Endothelial cell of umbilical vein (primary cell): ENCODE measurements at regions not wholly inside any gene's neighbourhood (a gene's known extent, or its start where the extent isn't known, plus 50 kb on each side); places are given as distances from the start of the nearest gene placed in this dataset.

ENCODE experiments used
- BruUV-seq: library from RNA; stranded (reverse); fragments of 400-500 nt; replicated peaks from 2 replicates; lab custom pipeline; 2021; lab: Mats Ljungman, UMichigan
- CTCF ChIA-PET: fragments of 300-600, 350-600 bp; sonication (Branson Sonifier 250); formaldehyde crosslinking; loops from one replicate; lab custom pipeline; 2021; ENCODE audit warnings: antibody characterized with exemption, inconsistent platforms; lab: Charles Lee
- POLR2A ChIA-PET: fragments of 300-600, 350-600 bp; sonication (Branson Sonifier 250); formaldehyde crosslinking; loops from one replicate; lab custom pipeline; 2021; ENCODE audit warnings: antibody characterized with exemption, inconsistent platforms; lab: Charles Lee
- DNase-seq: peaks from one replicate; pipeline ENCODE4 v3.0.0-alpha.2; 2011; ENCODE audit warnings: low read depth, low spot score
- FAIRE-seq: peaks from 2 replicates; lab custom pipeline; 2011; peaks lifted over from hg19 to GRCh38; lab: Jason Lieb, UNC
- H2AFZ ChIP-seq: 2 replicates; pipeline ENCODE4 v1.6.0; 2012; ENCODE audit warnings: low read depth, low read length, control low read depth, inconsistent platforms
- H3K27ac ChIP-seq: 2 replicates; pipeline ENCODE4 v1.5.1; 2011; ENCODE audit warnings: low read depth, mild to moderate bottlenecking, control low read depth, low read length, moderate library complexity; ENCODE audit not compliant: insufficient read depth
- H3K27me3 ChIP-seq, 2 experiments: 2 replicates each; pipeline versions ENCODE4 v1.6.0 to v1.6.1; 2011; ENCODE audit warnings: low read length in 2 of 2, mixed read lengths in 1 of 2; ENCODE audit not compliant: control insufficient read depth in 2 of 2, insufficient read depth in 2 of 2
- H3K36me3 ChIP-seq, 2 experiments: 2 replicates in 1 of 2; 3 replicates in 1 of 2; pipeline ENCODE4 v1.5.1; 2011; ENCODE audit warnings: low read length in 2 of 2, mild to moderate bottlenecking in 1 of 2, moderate library complexity in 1 of 2; ENCODE audit not compliant: control insufficient read depth in 2 of 2, insufficient read depth in 2 of 2; ENCODE audit errors: extremely low read depth in 1 of 2
- H3K4me1 ChIP-seq: 3 replicates; pipeline ENCODE4 v1.5.1; 2011; ENCODE audit warnings: mild to moderate bottlenecking, low read length; ENCODE audit not compliant: control insufficient read depth, insufficient read depth; ENCODE audit errors: extremely low read depth
- H3K4me2 ChIP-seq: 2 replicates; pipeline ENCODE4 v1.6.1; 2011; ENCODE audit warnings: low read length, control low read depth, mixed read lengths; ENCODE audit not compliant: insufficient read depth
- H3K4me3 ChIP-seq, 3 experiments: fragments of 200-600 bp in 1 of 3; sonication (generic), shearing (Covaris generic) in 1 of 3; replicated peaks in 1 of 3; 2 replicates each; pipeline ENCODE4 v1.5.1; 2011 to 2016; ENCODE audit warnings: control low read depth in 3 of 3, low read length in 3 of 3, mild to moderate bottlenecking in 2 of 3, inconsistent platforms in 1 of 3, low read depth in 1 of 3, moderate library complexity in 1 of 3; ENCODE audit not compliant: insufficient read depth in 1 of 3
- H3K79me2 ChIP-seq: 2 replicates; pipeline ENCODE4 v1.6.0; 2012; ENCODE audit warnings: low read length, inconsistent platforms; ENCODE audit not compliant: control insufficient read depth, insufficient read depth
- H3K9ac ChIP-seq: replicated peaks from 2 replicates; pipeline ENCODE3; 2011; ENCODE audit warnings: low read length, control low read depth; ENCODE audit not compliant: insufficient read depth; ENCODE audit errors: extremely low read depth
- H3K9me1 ChIP-seq: replicated peaks from 3 replicates; pipeline ENCODE4 v1.6.0; 2011; ENCODE audit warnings: mild to moderate bottlenecking, low read length; ENCODE audit not compliant: control insufficient read depth, insufficient read depth; ENCODE audit errors: extremely low read depth
- H3K9me3 ChIP-seq: replicated peaks from 2 replicates; pipeline ENCODE4 v1.5.1; 2012; ENCODE audit warnings: low read length, inconsistent platforms; ENCODE audit not compliant: control insufficient read depth, insufficient read depth
- H4K20me1 ChIP-seq: replicated peaks from 2 replicates; pipeline ENCODE3; 2011; ENCODE audit warnings: mild to moderate bottlenecking, low read length; ENCODE audit not compliant: control insufficient read depth, insufficient read depth; ENCODE audit errors: extremely low read depth
- CTCF ChIP-seq, 2 donors: IDR thresholded peaks; 1 replicate in 1 of 2; 2 replicates in 1 of 2; pipeline ENCODE4 v1.5.1; 2011; ENCODE audit warnings: low read length in 2 of 2, mild to moderate bottlenecking in 2 of 2, moderate library complexity in 2 of 2, control low read depth in 1 of 2, inconsistent platforms in 1 of 2, low read depth in 1 of 2; ENCODE audit not compliant: insufficient read depth in 1 of 2; ENCODE audit errors: extremely low read depth in 1 of 2
- EZH2 ChIP-seq: IDR thresholded peaks from 2 replicates; pipeline ENCODE4 v1.6.1; 2012; ENCODE audit warnings: borderline replicate concordance, low read depth, mild to moderate bottlenecking, moderate library complexity, low read length, inconsistent platforms; ENCODE audit not compliant: severe bottlenecking
- FOS ChIP-seq: IDR thresholded peaks from 2 replicates; pipeline ENCODE4 v1.6.1; 2011; ENCODE audit warnings: mild to moderate bottlenecking, low read length, moderate library complexity, borderline replicate concordance; ENCODE audit not compliant: insufficient read depth
- GATA2 ChIP-seq: IDR thresholded peaks from 2 replicates; pipeline ENCODE4 v1.7.0; 2011; ENCODE audit warnings: low read depth, mild to moderate bottlenecking, moderate library complexity, mixed read lengths, low read length; ENCODE audit not compliant: insufficient read length, insufficient read depth
- JUN ChIP-seq: IDR thresholded peaks from 2 replicates; pipeline ENCODE4 v1.6.1; 2011; ENCODE audit warnings: borderline replicate concordance, low read depth; ENCODE audit not compliant: insufficient read length, insufficient read depth
- MYC ChIP-seq: IDR thresholded peaks from one replicate; pipeline ENCODE4 v1.6.1; 2011; ENCODE audit warnings: mild to moderate bottlenecking, low read depth, low read length
- POLR2A ChIP-seq: IDR thresholded peaks from 2 replicates; pipeline ENCODE4 v1.6.1; 2012; ENCODE audit warnings: low read depth, mild to moderate bottlenecking, control low read depth, low read length
- POLR2AphosphoS5 ChIP-seq: IDR thresholded peaks from 2 replicates; pipeline ENCODE4 v1.6.1; 2012; ENCODE audit warnings: low read depth, mild to moderate bottlenecking, control low read depth, low read length, moderate library complexity; ENCODE audit not compliant: insufficient read depth
- dilution Hi-C: fragments of 300-500 bp; cut with MboI; formaldehyde crosslinking; loops from one replicate; pipeline ENCODE4 v1.15.0; 2019; ENCODE audit warnings: low sequenced_read_pairs; ENCODE audit not compliant: extremely low pct_ligation_motif_present
- intact Hi-C: fragments of 100-400 bp; cut with micrococcal nuclease; formaldehyde crosslinking; loops from one replicate; pipeline ENCODE4 v1.10.0; 2022
- TF ChIP-seq, protein P1 (sequence below): IDR thresholded peaks from 2 replicates; pipeline ENCODE4 v1.6.1; 2011; ENCODE audit not compliant: insufficient read depth, insufficient read length

DNA sequence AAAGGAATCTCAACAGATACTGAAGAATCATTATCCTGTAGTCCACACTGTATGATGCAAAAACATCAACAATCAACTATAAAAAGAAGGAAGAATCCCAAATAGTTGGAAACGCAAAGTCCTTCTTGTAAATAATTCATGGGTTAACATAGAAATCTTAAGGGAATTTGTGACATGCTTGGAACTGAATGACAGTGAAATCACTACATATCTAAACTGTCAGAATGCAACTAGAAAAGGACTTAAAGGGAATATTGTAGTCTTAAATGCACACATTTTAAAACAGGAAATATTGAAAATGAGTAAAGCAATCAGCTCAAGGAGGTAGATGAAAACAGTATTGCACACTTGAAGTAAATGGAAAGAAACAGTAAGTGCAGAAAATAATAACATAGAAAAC, 147.6 kb upstream of the MPPED2 start:
- ChIA-PET POLR2A (no interaction called here), CTCF (no interaction called here)
- dilution Hi-C loops (no loop called here), intact Hi-C loops (no loop called here)
- DNase-seq (no peak), FAIRE-seq (no peak)
- Histone ChIP-seq H3K4me3 (no peak overlapping the region), H3K9me3 (no peaks in the 10 kb centered on the region), H3K4me2 (no peak overlapping the region), H3K36me3 (no peaks in the 10 kb centered on the region), H2AFZ (no peak overlapping the region), H3K27me3 (no peaks in the 10 kb centered on the region), H3K79me2 (no peaks in the 10 kb centered on the region), H3K9me1 (no peaks in the 10 kb centered on the region), H3K4me1 (peaks cover 1% of the 10 kb centered on the region), H4K20me1 (no peaks in the 10 kb centered on the region), H3K9ac (no peak overlapping the region), H3K27ac (no peak overlapping the region)
- no peak for TF ChIP-seq CTCF (IDR thresholded peaks at IDR 0.05; ENCODE audit: extremely low read depth in 1 of 2, insufficient read depth in 1 of 2, low read depth in 1 of 2, low read length in 2 of 2)
- no peak for TF ChIP-seq JUN
- TF ChIP-seq, protein P1, sequence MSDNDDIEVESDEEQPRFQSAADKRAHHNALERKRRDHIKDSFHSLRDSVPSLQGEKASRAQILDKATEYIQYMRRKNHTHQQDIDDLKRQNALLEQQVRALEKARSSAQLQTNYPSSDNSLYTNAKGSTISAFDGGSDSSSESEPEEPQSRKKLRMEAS: no peak
- TF ChIP-seq EZH2: no peak
- TF ChIP-seq POLR2AphosphoS5: no peak
- no peak for TF ChIP-seq FOS
- no peak for TF ChIP-seq GATA2
- TF ChIP-seq POLR2A: no peak
- no peak for TF ChIP-seq MYC
- BruUV-seq: no TSS peak
